HG03565 (cell line): ENCODE measurements at regions not wholly inside any gene's neighbourhood (a gene's known extent, or its start where the extent isn't known, plus 50 kb on each side); places are given as distances from the start of the nearest gene placed in this dataset.
A peak's percentile ranks its signal among the peaks of the same experiment; 100 is the strongest.

ENCODE experiments used
- ATAC-seq: cut with Tn5 transposase; IDR thresholded peaks from one replicate; pipeline ENCODE4 v1.9.1; 2021; ENCODE audit warnings: mild to moderate bottlenecking, moderate library complexity; ENCODE audit not compliant: unreplicated experiment

DNA sequence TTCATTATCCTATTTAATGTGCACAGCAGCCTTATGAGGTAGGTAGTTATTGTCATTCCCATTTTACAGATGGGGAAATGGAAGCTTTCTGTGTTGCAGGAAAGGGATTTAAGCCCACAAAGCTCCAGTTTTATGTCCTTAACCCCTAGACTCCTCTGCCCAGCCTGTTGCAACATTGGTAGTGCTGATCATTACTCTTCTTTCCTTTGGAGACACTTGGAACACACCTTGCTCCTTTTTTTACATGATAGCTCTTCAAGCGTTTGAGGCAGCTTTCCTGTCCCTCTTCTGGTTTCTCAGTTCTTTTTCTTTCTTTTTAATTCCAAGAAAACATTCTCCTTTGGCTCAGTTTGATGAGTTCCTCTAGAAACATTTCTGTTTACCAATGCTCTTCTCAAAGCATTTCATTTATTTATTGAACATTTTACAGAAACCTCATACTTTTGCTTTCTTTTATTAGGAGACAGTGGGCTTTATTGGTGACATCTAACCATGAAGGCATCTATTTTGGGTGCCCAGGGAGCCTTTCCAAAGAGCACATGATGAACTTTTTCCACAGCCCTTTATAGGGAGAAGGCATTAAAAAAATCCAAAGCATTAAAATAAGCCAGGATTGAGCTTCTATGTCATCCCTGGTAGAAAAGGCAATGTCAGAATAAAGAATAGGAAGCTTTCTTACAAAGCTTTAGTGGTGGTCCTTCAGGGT is 218.0 kb downstream of the TMEM38B start:
- no peak for ATAC-seq

GRCh38 chr9:105912863-105913516 is 218.6 kb downstream of the TMEM38B start:
- ATAC-seq: no peak

DNA sequence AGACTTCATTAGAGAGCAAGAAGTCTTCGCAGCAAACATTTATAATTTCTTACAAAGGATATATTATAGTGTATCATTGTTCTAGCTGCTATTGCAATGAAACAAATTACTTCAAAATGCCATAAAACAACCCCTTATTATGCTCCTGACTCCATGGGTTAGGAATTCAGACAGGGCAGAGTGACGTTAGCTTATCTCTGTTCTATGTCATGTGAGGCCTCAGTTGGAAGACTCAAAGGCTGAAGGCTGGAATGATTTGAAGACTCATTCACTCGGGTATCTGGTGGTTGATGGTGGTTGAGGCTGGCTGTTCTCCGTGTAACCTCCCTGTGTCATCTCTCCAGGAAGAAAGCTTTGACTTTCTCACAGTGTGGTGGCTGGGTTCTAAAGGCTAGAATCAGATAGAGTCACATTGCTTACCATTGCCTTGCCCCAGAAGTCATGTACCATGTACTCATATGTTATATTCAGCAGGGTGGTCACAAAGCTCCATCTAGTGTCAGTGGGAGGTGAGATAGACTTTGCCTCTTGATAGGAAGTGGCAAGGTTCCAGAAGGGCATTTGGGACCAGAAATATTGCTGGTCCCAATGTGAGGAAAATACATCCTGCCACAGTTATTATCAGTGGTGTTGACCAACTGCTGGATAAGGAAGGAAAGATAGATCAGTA is 226.9 kb downstream of the TMEM38B start:
- ATAC-seq: no peak

GRCh38 chr9:105928416-105928815 is 234.1 kb downstream of the TMEM38B start:
- no peak for ATAC-seq

GRCh38 chr9:105930011-105930627 is 235.8 kb downstream of the TMEM38B start:
- no peak for ATAC-seq

DNA sequence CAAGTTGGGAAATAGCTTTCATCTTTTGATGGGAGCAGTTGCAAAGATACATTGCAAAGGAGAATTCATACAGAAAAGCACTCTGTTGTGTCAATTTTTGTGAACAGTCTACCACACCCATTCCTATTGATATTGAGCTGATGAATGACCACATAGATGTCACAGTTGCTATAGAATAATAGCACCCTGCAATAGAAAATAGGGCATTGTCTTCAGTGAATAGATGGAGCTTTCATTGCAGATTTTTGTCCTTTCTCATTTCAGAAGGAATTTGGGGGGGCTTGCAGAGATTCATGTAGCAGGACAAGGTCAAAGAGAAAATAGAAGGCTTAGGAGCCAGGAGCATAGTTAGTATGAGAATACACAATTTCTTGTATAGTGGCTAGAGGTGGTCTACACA is 237.9 kb downstream of the TMEM38B start:
- ATAC-seq: no peak

DNA sequence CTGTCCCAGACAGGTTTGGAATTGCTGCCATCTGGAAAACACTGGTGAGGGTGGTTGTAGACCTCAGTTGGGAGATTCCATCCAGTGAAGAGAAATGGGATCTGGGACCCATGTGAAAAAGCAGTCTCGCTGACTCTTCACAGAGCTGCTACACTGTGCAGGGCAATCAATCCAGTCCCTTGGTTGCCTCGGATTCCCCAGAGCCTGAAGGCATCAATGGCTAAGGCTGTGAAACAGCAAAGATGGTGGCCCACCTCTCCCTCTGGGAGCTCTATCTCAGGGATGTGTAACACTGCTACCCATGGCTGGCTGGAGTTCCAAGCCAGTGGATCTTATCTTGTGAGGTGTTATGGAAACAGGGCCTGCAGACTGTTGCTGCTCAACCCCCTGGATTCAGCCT is 256.1 kb downstream of the TMEM38B start:
- no peak for ATAC-seq

GRCh38 chr9:105950894-105951293 is 256.6 kb downstream of the TMEM38B start:
- no peak for ATAC-seq

DNA sequence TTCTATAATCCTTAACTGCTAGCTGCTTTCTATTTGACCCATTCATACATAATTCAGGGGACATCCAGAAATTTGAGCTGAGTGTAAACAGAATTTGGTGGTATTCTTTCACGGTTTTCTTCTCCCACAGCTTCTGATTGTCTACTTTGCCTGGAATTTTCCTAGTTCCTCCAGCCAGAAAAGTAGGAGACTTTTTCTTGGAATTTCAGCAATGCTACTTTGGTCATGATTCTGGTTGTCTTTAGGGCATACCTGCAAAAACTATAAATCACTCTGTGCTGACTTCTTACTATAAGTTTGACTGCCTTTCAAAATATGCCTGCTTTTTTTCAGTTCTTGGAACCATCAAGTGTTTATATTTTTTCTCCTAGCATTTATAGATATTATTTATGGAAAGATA is 260.2 kb downstream of the TMEM38B start:
- no peak for ATAC-seq

DNA sequence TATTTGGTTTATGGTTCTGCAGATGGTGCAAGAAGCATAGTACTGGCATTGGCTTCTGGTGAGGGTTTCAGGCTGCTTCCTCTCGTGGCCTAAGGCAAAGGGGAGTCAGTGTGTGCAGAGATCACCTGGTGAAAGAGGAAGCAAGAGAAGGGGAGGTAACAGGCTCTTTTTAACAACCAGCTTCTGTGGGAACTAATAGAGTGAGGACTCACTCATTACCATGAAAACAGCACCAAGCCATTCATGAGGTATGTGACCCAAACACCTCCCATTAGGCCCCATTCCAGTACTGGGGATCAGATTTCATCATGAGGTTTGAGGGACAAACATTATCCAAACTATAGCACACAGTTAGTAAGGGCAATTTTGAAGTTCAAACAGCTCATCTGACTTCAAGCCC is 263.5 kb downstream of the TMEM38B start:
- peak; percentile 46 for ATAC-seq

- ATAC-seq: no peak
Observed at GRCh38 chr9:105958587-105958986, 264.2 kb downstream of the TMEM38B start.

- no peak for ATAC-seq
Observed at GRCh38 chr9:105959531-105959930, 265.2 kb downstream of the TMEM38B start.

- peak; percentile 52 for ATAC-seq
Observed at GRCh38 chr9:105963343-105964099, 269.2 kb downstream of the TMEM38B start.

- ATAC-seq: no peak
Observed at GRCh38 chr9:105964156-105964555, 269.8 kb downstream of the TMEM38B start.

- no peak for ATAC-seq
Observed at GRCh38 chr9:105966834-105967233, 272.5 kb downstream of the TMEM38B start.

GRCh38 chr9:105967248-105967647 is 272.9 kb downstream of the TMEM38B start:
- ATAC-seq: no peak

DNA sequence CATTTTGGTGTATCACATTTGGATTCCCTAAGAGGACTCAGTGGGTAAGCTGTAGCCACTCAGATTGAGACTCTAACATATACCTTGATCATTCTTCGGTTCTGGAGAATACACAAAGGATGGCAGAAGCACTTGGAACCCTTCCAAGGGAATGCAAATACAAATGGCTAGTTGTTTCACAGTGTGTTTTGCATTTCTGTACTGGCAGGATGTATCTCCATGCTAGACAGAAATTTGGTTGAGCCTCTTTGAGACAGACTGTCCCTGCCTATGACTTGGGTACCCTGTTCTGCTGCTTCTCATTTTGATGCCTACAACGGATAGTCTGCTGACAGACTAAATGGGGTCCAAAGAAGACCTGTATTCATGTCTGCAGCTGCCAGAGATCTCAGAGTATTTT is 273.5 kb downstream of the TMEM38B start:
- no peak for ATAC-seq

- ATAC-seq: no peak
Observed at GRCh38 chr9:105968811-105969466, 274.6 kb downstream of the TMEM38B start.

DNA sequence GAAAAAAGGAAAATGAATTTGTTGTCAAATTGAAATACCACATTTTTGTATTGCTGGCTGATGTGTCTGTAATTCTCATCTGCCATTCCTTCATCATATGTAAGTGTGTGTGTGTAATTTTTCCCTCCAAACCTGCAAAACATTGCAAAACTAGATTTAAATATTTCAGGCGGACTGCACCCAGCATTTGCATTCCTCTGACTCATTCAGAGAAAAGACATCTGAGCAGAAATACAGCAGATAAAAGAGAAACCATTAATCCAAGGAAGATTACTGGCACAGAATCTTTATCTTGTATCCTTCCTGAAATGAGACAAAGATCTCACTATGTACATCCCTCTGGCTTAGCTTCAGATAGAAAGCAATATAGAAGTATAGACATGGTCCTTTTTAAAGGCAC is 275.3 kb downstream of the TMEM38B start:
- ATAC-seq: no peak

DNA sequence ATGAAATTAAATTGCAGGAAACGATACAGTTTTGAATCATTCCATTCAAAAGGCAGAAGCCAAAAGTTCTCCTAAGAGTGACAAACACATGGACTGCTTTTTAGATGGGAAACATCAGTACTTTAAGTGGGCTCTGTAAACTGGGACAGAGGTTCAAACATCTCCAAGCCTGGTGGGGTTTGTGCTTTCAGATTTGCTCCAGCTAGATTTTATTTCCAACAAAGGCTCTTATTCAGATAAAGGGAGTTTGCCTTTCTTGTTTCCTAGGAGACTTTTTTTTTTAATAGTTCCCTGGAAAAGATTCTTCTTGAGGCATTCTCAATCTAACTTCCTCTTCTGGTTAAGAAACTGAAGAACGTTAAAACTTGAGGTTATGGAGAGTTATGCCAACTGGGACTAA is 277.6 kb downstream of the TMEM38B start:
- no peak for ATAC-seq
